Germinal center (tissue), 1 donor: ENCODE measurements at regions not wholly inside any gene's neighbourhood (a gene's known extent, or its start where the extent isn't known, plus 50 kb on each side); places are given as distances from the start of the nearest gene placed in this dataset.

Experiments
- DNase-seq: peaks from one replicate; pipeline ENCODE4 v3.0.0; 2012; ENCODE audit warnings: mixed read lengths, low spot score

- no peak for DNase-seq
Observed at GRCh38 chrX:9196961-9197640, 163.2 kb upstream of the FAM9B start.

DNA sequence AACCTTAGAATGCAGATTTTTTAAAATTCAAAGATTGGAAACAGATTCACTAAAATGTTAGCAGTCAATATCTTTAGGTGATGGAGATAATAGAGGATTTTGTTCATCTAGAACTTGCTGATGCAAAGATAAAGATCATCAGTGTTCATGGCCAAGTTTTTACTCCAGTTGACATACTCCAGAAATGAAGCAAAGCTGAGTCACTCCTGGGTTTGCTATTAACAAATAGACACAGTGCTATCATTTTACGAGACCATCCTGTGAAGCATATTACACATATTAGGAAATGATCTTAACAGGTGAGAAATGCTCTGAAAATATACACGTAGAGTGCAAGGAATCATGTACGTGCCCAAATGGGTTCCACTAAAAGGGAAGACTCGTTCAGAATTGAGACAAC is 170.6 kb upstream of the FAM9B start:
- no peak for DNase-seq

DNA sequence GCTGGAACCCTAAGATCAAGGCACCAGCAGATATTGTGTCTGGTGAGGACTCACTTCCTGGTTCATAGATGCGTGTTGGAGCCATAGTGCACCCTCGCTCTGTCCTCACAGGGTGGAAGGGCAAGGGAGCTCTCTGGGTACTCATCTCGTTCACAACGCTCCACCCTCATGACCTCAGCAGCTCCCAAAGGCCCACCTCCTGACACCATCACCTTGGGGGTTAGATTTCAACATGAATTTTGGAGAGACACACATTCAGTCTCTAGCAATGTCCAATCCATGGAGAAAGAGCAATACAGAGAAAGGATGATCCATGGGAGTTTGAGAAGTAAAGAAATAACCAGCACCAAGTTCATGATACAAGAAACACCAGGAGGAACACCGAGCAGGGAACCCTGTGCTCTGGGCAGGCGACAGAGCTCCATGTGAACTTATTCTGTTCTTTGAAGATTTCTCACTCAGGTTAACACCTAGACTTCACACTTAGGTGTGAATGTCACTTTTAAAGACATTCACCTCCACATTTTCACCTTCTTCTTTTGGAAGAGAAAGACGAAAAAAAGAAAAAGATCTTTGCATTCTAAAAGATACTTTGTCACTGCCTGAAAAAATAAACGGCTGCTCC is 171.8 kb upstream of the FAM9B start:
- no peak for DNase-seq

- DNase-seq, result no peak
Observed at GRCh38 chrX:9207142-9207541, 173.2 kb upstream of the FAM9B start.

DNA sequence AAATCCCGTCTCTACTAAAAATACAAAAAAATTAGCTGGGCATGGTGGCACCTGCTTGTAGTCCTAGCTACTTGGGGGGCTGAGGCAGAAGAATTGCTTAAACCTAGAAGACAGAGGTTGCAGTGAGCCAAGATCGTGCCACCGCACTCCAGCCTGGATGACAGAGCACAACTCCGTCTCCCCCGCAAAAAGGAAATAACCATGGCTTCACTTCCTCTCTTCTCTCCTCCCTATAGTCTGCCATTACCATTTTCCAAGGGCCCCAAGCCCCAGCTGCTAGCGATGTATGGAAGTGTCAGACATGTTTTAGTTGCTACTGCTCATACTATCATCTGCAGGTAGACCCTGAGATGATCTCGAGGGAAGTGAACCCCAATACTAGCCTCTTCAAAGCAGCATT is 177.3 kb upstream of the FAM9B start:
- DNase-seq, result no peak

DNA sequence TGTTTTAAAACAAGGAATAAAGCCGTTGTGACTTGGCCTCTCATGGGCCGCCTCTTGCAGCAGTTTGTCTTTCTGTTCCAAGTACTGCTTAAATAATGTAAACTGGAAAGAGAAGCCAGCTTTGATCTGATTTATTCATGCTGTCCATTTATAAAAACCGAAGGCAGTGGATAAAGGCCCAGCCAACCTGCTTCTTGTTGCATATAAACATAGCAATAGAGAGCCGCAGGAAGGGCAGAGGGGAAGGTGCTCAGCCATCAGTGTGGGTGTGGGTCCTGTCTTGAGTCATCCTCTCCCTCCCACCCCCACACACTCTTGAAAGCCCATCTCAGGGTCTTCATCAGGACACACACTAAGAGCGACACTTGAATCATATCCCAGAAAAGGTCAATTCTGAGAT is 187.9 kb upstream of the FAM9B start:
- no peak for DNase-seq

DNA sequence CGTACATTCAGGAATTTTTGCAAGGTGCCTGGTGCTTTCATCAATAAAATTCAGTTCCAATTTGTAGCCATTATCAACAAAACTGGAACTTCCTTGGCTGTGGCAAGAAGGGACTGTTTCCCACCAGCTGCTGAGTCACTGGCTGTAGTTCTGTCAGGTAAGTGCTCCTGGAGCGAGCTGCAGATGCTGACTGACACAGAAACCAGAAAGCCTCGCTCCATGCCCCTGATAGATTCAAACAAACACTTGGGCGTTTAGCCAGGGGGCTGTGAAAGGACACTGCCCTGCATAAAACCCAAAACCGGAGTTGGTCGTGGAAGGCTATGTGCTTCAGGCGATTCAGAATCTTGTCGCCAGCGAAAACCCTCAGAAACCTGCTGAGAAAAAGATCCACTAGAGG is 188.4 kb upstream of the FAM9B start:
- DNase-seq, result no peak

GRCh38 chrX:9227276-9227675 is 193.3 kb upstream of the FAM9B start:
- no peak for DNase-seq

DNA sequence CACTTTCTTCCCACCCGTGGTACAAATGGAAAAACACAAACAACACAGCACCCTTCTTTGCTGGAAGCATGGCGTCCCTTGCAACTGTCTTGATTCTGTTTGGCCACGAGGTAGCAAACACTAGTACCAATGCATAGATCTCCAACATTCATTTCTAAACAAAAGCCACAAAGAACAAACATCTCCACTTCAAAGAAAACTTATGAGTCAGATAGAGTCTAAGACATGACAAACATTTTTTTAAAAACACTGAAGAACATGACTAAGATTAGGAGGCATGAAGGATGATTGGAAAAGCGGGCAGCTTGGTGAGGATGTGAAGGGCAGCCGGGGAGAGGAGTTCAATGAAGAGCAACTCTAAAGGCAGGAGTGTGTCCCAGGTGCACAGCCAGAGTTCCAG is 197.6 kb upstream of the FAM9B start:
- DNase-seq, result no peak

DNA sequence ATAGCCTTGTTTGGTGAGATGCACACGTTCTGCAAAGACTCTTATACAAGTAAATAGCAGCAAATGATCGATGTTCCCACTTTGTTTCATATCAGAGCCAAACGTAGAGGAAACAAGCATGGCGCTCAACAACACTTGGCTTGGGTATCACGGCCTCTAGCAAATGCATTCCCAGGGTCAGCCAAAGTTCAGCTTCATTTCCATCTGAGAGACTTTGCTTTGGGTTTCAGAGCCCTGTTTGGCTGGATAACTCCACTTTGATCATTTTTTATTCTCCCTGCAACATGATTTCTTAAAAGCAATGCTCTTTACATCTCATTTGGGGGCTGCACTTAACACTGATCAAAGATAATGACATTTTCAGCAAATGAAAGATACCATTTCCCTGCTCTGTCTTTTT is 199.2 kb upstream of the FAM9B start:
- DNase-seq, result no peak

GRCh38 chrX:9234315-9234714 is 200.4 kb upstream of the FAM9B start:
- DNase-seq, result no peak

GRCh38 chrX:9235722-9236121 is 201.8 kb upstream of the FAM9B start:
- no peak for DNase-seq

GRCh38 chrX:9240956-9241355 is 207.0 kb upstream of the FAM9B start:
- no peak for DNase-seq

DNA sequence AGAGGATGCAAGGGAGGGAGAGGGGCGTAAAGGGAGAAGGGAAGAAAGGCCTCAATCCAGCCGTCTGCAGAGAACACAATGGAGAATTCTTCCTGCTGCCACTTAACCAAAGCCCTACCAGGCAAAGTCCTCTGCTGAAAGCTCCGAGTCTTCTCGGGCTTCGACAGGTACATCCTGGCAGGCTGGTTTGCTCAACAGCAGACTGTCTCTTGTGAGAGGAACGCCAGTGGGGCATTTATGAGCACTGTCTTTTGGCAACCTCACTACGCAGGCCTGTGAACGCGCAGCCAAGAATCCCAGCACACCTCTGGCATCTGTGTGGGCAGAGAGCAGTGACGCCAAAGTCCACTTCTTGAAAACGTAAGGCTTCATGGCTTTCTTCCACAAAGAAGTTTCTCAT is 207.5 kb upstream of the FAM9B start:
- no peak for DNase-seq

GRCh38 chrX:9249051-9249846 is 215.3 kb upstream of the FAM9B start:
- DNase-seq, result no peak

GRCh38 chrX:9252182-9252581 is 212.7 kb upstream of the TBL1X start:
- no peak for DNase-seq

DNA sequence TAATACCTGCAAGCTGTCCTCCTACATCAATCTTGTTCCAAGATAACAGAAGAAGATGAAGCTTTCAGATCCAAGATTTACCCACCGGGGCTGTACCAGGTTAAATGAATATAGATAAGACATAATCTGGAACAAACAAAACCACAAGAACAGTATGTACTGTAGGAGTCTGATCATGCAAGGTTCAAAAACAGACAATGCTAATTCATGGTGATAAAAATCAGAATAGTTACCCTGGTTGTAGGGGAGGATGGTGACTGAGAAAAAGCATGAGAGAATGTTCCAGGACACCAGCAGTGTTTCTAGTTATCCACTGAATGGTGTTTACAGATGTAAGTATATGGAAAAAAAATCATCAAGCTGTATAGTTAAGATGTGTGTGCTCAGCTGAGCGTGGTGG is 211.6 kb upstream of the TBL1X start:
- DNase-seq, result no peak

DNA sequence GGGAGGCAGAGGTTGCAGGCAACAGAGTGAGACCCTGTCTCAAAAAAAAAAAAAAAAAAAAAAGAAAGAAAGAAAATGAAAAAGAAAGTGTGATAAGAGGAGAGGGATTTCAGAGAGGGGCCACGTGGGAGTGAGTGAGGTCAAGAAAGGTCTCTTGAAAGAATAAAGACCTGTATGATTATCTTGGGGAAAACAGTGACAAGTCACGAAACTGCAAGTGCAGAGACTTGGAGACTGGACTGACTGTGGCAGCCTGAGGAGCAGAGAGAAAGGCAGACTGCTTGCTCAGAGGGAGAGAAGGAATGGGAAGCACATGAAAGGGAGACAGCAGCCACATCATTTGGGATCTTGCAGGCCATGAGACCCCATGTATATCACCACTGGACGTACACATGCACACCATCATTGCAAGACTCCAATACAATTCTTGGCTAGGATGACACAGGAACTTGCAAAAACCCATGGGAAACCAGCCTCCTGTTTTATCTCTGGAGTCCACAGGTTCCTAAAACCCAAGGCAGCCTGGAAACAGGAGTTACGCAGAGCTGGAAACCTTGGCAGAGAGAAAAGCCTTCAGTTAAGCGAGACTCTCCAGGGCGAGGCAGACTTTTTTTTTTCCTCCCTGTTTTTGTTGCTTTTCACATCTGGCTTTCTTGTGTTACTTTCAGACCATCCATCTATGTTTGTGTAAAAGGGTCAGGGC is 207.0 kb upstream of the TBL1X start:
- DNase-seq, result no peak

DNA sequence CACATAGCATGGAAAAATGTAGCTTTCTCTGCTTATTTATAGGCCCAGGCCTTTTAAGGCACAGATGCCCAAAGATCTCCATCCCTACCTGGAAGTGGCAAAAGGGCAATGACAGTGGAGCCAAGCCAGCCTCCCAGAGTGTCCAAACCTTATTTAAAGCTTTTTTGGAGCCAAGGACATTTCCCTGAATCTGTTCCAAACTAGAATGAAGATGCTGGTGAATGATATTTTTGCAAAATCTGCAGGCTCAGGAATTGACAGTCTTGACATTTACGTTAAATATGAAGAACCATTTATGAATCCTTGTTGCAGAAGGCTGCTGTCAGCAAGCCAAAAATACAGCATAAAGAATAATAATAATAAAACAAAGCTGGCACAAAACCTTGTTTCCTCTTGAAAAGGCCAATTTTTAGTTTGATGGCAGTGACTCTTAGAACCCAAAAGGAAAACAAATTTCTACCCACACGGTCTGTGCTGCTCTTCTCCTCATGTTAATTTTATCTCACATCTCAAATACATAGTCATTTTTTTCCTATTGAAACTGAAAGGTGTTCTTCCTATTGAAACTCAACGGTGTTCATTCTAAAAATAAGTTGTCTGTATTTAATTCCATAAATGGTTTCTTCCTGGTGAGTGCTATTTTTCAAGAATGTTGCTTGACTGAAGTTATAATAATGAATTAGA is 206.3 kb upstream of the TBL1X start:
- DNase-seq, result no peak

GRCh38 chrX:9260603-9261002 is 204.3 kb upstream of the TBL1X start:
- no peak for DNase-seq

DNA sequence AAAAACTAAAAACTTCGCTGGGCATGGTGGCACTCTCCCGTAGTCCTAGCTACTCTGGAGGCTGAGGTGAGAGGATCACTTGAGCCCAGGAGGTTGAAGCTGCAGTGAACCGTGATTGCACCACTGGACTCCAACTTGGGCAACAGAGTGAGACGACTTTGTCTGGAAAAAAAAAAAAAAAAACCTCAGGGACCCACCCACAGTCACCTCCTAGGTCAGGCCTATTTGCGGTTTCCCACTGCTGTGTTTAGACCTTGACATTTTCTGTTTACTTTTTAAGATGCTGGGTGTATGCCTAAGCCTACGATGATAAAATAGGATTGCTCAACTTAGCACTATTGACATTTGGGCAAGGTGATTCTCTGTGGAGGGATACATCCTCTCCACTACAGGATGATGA is 197.4 kb upstream of the TBL1X start:
- DNase-seq, result no peak

GRCh38 chrX:9269134-9269533 is 195.7 kb upstream of the TBL1X start:
- no peak for DNase-seq
